Body of pancreas (tissue), 4 donors: ENCODE measurements at regions not wholly inside any gene's neighbourhood (a gene's known extent, or its start where the extent isn't known, plus 50 kb on each side); places are given as distances from the start of the nearest gene placed in this dataset.
A peak's percentile ranks its signal among the peaks of the same experiment; 100 is the strongest.
"Not testable (repeated sequence)": the region's sequence is repeated elsewhere in the genome, so short reads cannot be mapped to it uniquely, and the experiment has no call there.

ENCODE experiments used
- ATAC-seq: fragments of 150-250 bp; one replicate; pipeline ENCODE4 v1.9.1; 2016
- DNase-seq, 4 donors: peaks; one replicate each; pipeline ENCODE4 v3.0.0-alpha.2; 2019
- H3K27ac ChIP-seq, 4 donors: fragments of 200-600 bp; sonication (generic); 1 replicate in 3 of 4; 2 replicates in 1 of 4; pipeline versions ENCODE4 v1.5.1 to v1.6.1; 2016 to 2019; ENCODE audit warnings: mild to moderate bottlenecking in 1 of 4, mixed read lengths in 1 of 4, moderate library complexity in 1 of 4
- H3K27me3 ChIP-seq, 2 donors: fragments of 200-600 bp; sonication (generic); one replicate each; pipeline ENCODE4 v1.6.0; 2016; ENCODE audit warnings: mild to moderate bottlenecking in 1 of 2
- H3K36me3 ChIP-seq, 2 donors: fragments of 200-600 bp; sonication (generic); replicated peaks in 1 of 2; 2 replicates each; pipeline ENCODE4 v1.5.1; 2016; ENCODE audit warnings: low read depth in 2 of 2; ENCODE audit not compliant: insufficient read depth in 1 of 2
- H3K4me1 ChIP-seq: fragments of 200-600 bp; sonication (generic); one replicate; pipeline ENCODE4 v1.6.0; 2016
- H3K4me3 ChIP-seq, 2 donors: fragments of 200-600 bp; sonication (generic); 1 replicate in 1 of 2; 2 replicates in 1 of 2; pipeline ENCODE4 v1.5.1; 2016 to 2019
- H3K9me3 ChIP-seq, 3 donors: fragments of 200-600 bp; sonication (generic); 1 replicate in 2 of 3; 2 replicates in 1 of 3; pipeline ENCODE4 v1.5.1; 2016
- POLR2A ChIP-seq, 3 donors: fragments of 450-650 bp; IDR thresholded peaks; one replicate each; pipeline ENCODE4 v1.6.1; 2016; ENCODE audit warnings: antibody characterized with exemption in 3 of 3, mild to moderate bottlenecking in 2 of 3
- WGBS, 2 donors: methylation state at CpG; one replicate each; pipeline ENCODE4 v1.1.5; 2017; 5-methylcytosine and 5-hydroxymethylcytosine counted together
- intact Hi-C: fragments of 100-400 bp; cut with DNase I; formaldehyde crosslinking; loops from one replicate; pipeline ENCODE4 v1.15.1; 2023
- TF ChIP-seq, protein P1 (sequence below), 7 experiments: fragments of 450-650 bp in 4 of 7; fragments of 200-600 bp in 3 of 7; sonication (generic) in 3 of 7; IDR thresholded peaks; one replicate each; pipeline ENCODE4 v1.5.1; 2016 to 2019; ENCODE audit warnings: antibody characterized with exemption in 7 of 7

DNA sequence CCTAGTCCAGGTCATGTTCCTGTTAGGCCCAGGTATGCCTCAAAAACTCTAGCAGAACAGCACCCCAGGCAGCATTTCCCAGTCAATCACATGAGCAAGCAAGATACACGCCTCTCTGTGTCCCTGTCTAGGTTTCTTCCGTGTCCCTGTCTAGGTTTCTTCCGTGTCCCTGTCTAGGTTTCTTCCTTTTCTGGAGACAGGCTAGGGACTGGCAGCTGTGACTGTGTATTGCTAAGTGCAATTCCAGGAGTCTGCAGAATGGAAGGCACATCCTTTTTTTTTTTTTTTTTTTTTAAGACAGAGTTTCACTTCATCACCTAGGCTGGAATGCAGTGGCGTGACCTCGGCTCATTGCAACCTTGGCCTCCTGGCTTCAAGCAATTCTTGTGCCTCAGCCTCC is 77.6 kb downstream of the SETD4 start:
- Histone ChIP-seq H3K36me3 (no peaks in the 10 kb centered on the region), H3K27ac (no peak overlapping the region), H3K4me3 (no peak overlapping the region), H3K27me3 (no peaks in the 10 kb centered on the region), H3K4me1 (peaks cover 7% of the 10 kb centered on the region), H3K9me3 (no peaks in the 10 kb centered on the region)
- 74 to 81% methylated on average over 5 of the region's 5 CpGs for WGBS, 2 donors
- intact Hi-C loops = no loop called here
- TF ChIP-seq, protein P1, sequence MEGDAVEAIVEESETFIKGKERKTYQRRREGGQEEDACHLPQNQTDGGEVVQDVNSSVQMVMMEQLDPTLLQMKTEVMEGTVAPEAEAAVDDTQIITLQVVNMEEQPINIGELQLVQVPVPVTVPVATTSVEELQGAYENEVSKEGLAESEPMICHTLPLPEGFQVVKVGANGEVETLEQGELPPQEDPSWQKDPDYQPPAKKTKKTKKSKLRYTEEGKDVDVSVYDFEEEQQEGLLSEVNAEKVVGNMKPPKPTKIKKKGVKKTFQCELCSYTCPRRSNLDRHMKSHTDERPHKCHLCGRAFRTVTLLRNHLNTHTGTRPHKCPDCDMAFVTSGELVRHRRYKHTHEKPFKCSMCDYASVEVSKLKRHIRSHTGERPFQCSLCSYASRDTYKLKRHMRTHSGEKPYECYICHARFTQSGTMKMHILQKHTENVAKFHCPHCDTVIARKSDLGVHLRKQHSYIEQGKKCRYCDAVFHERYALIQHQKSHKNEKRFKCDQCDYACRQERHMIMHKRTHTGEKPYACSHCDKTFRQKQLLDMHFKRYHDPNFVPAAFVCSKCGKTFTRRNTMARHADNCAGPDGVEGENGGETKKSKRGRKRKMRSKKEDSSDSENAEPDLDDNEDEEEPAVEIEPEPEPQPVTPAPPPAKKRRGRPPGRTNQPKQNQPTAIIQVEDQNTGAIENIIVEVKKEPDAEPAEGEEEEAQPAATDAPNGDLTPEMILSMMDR (IDR thresholded peaks at IDR 0.05) = no peak
- no peak for TF ChIP-seq POLR2A (IDR thresholded peaks at IDR 0.05)
- ATAC-seq (no peak), DNase-seq (no peak)

DNA sequence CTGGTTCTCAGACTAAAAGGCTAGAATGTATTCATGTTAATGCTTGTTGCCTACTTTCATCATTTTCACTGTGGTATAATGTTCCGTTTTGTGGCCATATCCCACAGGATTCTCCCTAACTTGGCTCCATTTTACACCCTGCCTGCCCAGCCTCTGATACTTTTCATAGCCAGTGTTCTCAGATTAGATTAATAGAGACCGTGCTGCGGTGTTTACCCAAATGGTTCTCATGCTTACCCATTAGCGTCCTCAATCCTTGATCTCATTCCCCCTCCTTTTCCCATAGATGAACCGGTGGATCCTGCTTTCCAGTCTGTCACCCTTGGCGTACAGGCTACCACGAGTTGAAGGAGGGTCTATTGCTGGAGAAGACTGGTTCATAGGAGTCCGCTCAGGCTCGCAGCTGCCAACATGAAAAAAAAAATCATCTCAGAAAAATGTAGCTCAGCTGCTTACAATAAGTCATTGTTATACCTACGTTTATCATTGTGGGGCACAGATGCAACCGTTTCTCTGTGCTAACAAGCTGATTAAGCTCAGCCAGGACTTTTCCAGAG is 78.7 kb downstream of the SETD4 start:
- DNase-seq (no peak), ATAC-seq (peak; percentile 45)
- Histone ChIP-seq H3K9me3 (no peaks in the 10 kb centered on the region), H3K27ac (peak overlapping the region in 2 of 4 donors; percentile 27 to 35), H3K4me3 (no peak overlapping the region), H3K27me3 (no peaks in the 10 kb centered on the region), H3K36me3 (no peaks in the 10 kb centered on the region), H3K4me1 (no peaks in the 10 kb centered on the region)
- TF ChIP-seq POLR2A (IDR thresholded peaks at IDR 0.05) = no peak
- TF ChIP-seq, protein P1 (IDR thresholded peaks at IDR 0.05) = no peak
- whole genome bisulfite sequencing, 2 donors = 14 to 17% methylated on average over 11 of the region's 11 CpGs
- intact Hi-C loops = no loop called here

DNA sequence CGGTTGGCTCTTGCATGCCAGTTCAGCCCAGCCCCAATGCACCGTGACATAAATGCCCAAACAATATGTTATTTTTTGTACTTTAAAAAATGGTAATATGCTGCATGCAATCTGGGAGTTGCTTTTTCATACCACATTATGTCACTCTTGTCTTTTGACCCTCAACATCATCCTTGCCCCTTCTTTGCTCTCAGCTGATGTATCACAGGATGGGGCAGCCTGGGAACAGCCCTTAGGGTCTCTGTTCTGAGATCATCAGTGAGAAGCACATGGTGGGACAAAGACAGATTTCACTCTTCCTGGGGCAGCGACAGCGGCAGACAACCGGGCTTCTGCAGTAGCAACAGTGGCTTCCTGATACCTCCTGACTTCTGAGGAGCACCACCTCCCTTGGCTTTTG is 79.5 kb downstream of the SETD4 start:
- H3K36me3 ChIP-seq = no peaks in the 10 kb centered on the region
- no peak overlapping the region for H3K4me3 ChIP-seq
- TF ChIP-seq, protein P1 (IDR thresholded peaks at IDR 0.05) = no peak
- no peak for TF ChIP-seq POLR2A (IDR thresholded peaks at IDR 0.05)
- no peaks in the 10 kb centered on the region for H3K9me3 ChIP-seq
- intact Hi-C loops = no loop called here
- H3K4me1 ChIP-seq = no peaks in the 10 kb centered on the region
- 74 to 80% methylated on average over 5 of the region's 5 CpGs for WGBS, 2 donors
- no peak for ATAC-seq
- H3K27ac ChIP-seq = no peak overlapping the region
- no peaks in the 10 kb centered on the region for H3K27me3 ChIP-seq
- DNase-seq = no peak

DNA sequence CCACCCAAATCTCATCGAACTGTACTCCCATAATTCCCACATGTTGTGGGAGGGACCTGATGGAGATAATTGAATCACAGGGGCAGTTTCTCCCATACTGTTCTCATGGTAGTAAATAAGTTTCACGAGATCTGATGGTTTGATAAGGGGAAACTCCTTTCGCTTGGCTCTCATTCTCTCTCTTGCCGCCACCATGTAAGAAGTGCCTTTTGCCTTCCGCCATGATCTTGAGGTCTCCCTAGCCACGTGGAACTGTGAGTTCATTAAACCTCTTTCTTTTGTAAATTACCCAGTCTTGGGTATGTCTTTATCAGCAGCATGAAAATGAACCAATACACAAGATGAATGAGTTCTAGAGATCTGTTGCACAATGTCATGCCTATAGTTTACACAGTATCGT is 82.5 kb downstream of the SETD4 start:
- H3K36me3 ChIP-seq, intact Hi-C loops, ATAC-seq, H3K4me3 ChIP-seq, H3K27ac ChIP-seq, DNase-seq, H3K27me3 ChIP-seq, H3K9me3 ChIP-seq, H3K4me1 ChIP-seq: not testable (repeated sequence)
- WGBS, 2 donors = 86 to 93% methylated on average over 7 of the region's 7 CpGs

DNA sequence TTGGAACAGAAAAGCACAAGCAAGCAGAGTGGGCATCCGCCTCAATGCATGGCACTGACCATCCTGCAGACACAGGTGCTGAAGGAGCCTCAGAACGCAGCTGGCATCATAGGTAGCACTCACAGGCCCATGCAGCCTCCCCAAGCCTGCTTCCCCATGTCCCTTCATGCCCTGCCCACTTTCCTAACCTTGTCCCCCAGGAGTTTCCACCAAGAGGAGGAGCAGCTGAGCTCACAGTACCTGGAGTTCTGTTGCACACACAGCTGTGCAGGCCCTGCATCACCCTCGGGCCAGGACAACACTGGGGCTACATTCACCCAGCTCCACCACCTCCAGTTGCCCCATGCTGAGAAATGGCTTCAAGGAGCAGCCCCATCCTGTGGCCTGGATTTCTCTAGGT is 83.4 kb downstream of the SETD4 start:
- Histone ChIP-seq H3K4me3 (no peak overlapping the region), H3K27ac (no peak overlapping the region), H3K9me3 (no peaks in the 10 kb centered on the region), H3K36me3 (no peaks in the 10 kb centered on the region), H3K4me1 (peaks cover 5% of the 10 kb centered on the region), H3K27me3 (no peaks in the 10 kb centered on the region)
- ATAC-seq (no peak), DNase-seq (no peak)
- TF ChIP-seq POLR2A (IDR thresholded peaks at IDR 0.05) = no peak
- TF ChIP-seq, protein P1 (IDR thresholded peaks at IDR 0.05) = no peak
- 78 to 85% methylated on average over 2 to 3 of the region's 3 CpGs for WGBS, 2 donors
- intact Hi-C loops = no loop called here
